ENCODE measurements at regions not wholly inside any gene's neighbourhood (a gene's known extent, or its start where the extent isn't known, plus 50 kb on each side); places are given as distances from the start of the nearest gene placed in this dataset.

DNA sequence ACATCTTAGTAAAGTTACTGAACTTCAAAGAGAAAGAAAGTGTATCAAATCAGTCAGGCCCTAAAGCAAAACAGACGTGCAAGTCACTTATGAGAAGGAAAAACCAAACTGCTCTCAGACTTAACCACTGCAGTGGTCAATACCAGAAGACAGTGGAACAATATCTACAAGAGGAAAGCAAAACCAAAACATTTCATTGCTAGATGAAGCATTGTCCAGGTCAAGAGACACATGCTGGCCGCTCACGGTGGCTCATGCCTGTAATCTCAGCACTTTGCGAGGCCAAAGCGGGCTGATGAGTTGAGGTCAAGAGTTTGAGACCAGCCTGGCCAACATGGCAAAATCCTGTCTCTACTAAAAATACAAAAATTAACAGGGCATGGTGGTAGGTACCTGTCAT is 82.0 kb upstream of the MROH9 start:
- Histone ChIP-seq H3F3A (ENCODE audit: insufficient read depth, low read length, poor library complexity, severe bottlenecking) (no peaks in the 10 kb centered on the region), H3K9ac (ENCODE audit: low read length) (no peak overlapping the region), H4K20me1 (ENCODE audit: insufficient read depth) (no peaks in the 10 kb centered on the region), H3K36me3 (ENCODE audit: insufficient read depth, low read length) (no peaks in the 10 kb centered on the region), H3K9me3 (ENCODE audit: low read length) (no peaks in the 10 kb centered on the region), H2AFZ (ENCODE audit: low read depth, low read length) (no peak overlapping the region), H3K27me3 (ENCODE audit: insufficient read depth, low read depth, low read length) (no peaks in the 10 kb centered on the region), H3K9me2 (ENCODE audit: insufficient read depth, low read length) (no peaks in the 10 kb centered on the region), H3K4me2 (ENCODE audit: low read length) (no peak overlapping the region), H3K79me2 (replicated peaks; ENCODE audit: insufficient read depth, low read length) (no peaks in the 10 kb centered on the region), H3K27ac (ENCODE audit: low read length) (no peak overlapping the region), H3K4me3 (ENCODE audit: low read length) (no peak overlapping the region)
- no peak for TF ChIP-seq CTCF (IDR thresholded peaks at IDR 0.05; ENCODE audit: poor library complexity, severe bottlenecking)
- no peak for TF ChIP-seq EP300 (conservative IDR thresholded peaks at IDR 0.05; ENCODE audit: poor library complexity, severe bottlenecking)
- TF ChIP-seq MXI1 (conservative IDR thresholded peaks at IDR 0.05; ENCODE audit: poor library complexity, severe bottlenecking) = no peak
- no peak for TF ChIP-seq RAD21 (conservative IDR thresholded peaks at IDR 0.05)
- TF ChIP-seq REST (IDR thresholded peaks at IDR 0.05; ENCODE audit: borderline replicate concordance) = no peak
- no peak for TF ChIP-seq EZH2 (IDR thresholded peaks at IDR 0.05; ENCODE audit: borderline replicate concordance, insufficient read depth, low read length, poor library complexity, severe bottlenecking)
- no peak for TF ChIP-seq POLR2AphosphoS5 (IDR thresholded peaks at IDR 0.05)
- TF ChIP-seq TAF1 (IDR thresholded peaks at IDR 0.05; ENCODE audit: low read depth) = no peak
- TF ChIP-seq SMC3 (conservative IDR thresholded peaks at IDR 0.05; ENCODE audit: poor library complexity) = no peak

DNA sequence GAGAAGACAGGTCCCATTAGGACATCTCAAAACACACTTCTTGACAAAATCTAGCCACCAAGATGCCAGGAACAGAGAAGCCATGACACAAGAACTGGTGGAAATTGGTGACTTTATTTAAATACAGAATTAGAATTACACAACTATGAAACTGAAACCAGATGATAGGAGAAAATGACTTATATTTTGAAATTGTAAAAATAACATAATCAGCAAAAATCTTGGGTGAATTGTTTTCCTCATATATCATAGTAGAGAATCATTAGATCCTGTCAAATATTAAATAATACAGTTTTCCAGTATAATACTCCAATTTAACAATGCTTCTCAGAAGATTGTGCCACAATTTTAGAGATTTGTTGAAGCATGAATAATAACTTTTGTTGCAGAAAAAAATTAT is 81.5 kb upstream of the MROH9 start:
- no peaks in the 10 kb centered on the region for H3K36me3 ChIP-seq (ENCODE audit: insufficient read depth, low read length)
- no peaks in the 10 kb centered on the region for H3K9me3 ChIP-seq (ENCODE audit: low read length)
- no peak overlapping the region for H3K9ac ChIP-seq (ENCODE audit: low read length)
- no peaks in the 10 kb centered on the region for H3F3A ChIP-seq (ENCODE audit: insufficient read depth, low read length, poor library complexity, severe bottlenecking)
- H3K9me2 ChIP-seq (ENCODE audit: insufficient read depth, low read length) = no peaks in the 10 kb centered on the region
- H4K20me1 ChIP-seq (ENCODE audit: insufficient read depth) = no peaks in the 10 kb centered on the region
- H3K79me2 ChIP-seq (replicated peaks; ENCODE audit: insufficient read depth, low read length) = no peaks in the 10 kb centered on the region
- no peak overlapping the region for H3K4me3 ChIP-seq (ENCODE audit: low read length)
- H2AFZ ChIP-seq (ENCODE audit: low read depth, low read length) = no peak overlapping the region
- H3K4me2 ChIP-seq (ENCODE audit: low read length) = no peak overlapping the region
- H3K27me3 ChIP-seq (ENCODE audit: insufficient read depth, low read depth, low read length) = no peaks in the 10 kb centered on the region
- H3K27ac ChIP-seq (ENCODE audit: low read length) = no peak overlapping the region
- TF ChIP-seq CTCF (IDR thresholded peaks at IDR 0.05; ENCODE audit: poor library complexity, severe bottlenecking) (no peak), TAF1 (IDR thresholded peaks at IDR 0.05; ENCODE audit: low read depth) (no peak), RAD21 (conservative IDR thresholded peaks at IDR 0.05) (no peak), POLR2AphosphoS5 (IDR thresholded peaks at IDR 0.05) (no peak), SMC3 (conservative IDR thresholded peaks at IDR 0.05; ENCODE audit: poor library complexity) (no peak), MXI1 (conservative IDR thresholded peaks at IDR 0.05; ENCODE audit: poor library complexity, severe bottlenecking) (no peak), EP300 (conservative IDR thresholded peaks at IDR 0.05; ENCODE audit: poor library complexity, severe bottlenecking) (no peak), REST (IDR thresholded peaks at IDR 0.05; ENCODE audit: borderline replicate concordance) (no peak), EZH2 (IDR thresholded peaks at IDR 0.05; ENCODE audit: borderline replicate concordance, insufficient read depth, low read length, poor library complexity, severe bottlenecking) (no peak)

All from neural cell (in vitro differentiated cells).